ENCODE measurements at regions not wholly inside any gene's neighbourhood (a gene's known extent, or its start where the extent isn't known, plus 50 kb on each side); places are given as distances from the start of the nearest gene placed in this dataset.
"Not testable (repeated sequence)": the region's sequence is repeated elsewhere in the genome, so short reads cannot be mapped to it uniquely, and the experiment has no call there.

GRCh38 chr16:7866144-7866543, 533.5 kb downstream of the RBFOX1 start:
- H3K4me3 ChIP-seq (ENCODE audit: low read depth in 1 of 5, low read length in 5 of 5) = no peak overlapping the region
- no peak overlapping the region for H3K9ac ChIP-seq (ENCODE audit: low read length in 5 of 5)
- no peaks in the 10 kb centered on the region for H3K4me1 ChIP-seq (ENCODE audit: control insufficient read depth in 5 of 5, insufficient read depth in 5 of 5, low read length in 5 of 5)
- H3K27ac ChIP-seq (ENCODE audit: low read depth, low read length) = no peak overlapping the region
- peaks cover 0 to 3% (median 2%) of the 10 kb centered on the region in 5 donors for H3K9me3 ChIP-seq (ENCODE audit: control insufficient read depth in 5 of 5, low read length in 5 of 5)
- H3K27me3 ChIP-seq (ENCODE audit: control insufficient read depth in 5 of 5, insufficient read depth in 4 of 5, low read length in 5 of 5) = peaks cover 0 to 3% (median 0%) of the 10 kb centered on the region in 5 donors
- no peaks in the 10 kb centered on the region for H3K36me3 ChIP-seq (ENCODE audit: control insufficient read depth in 5 of 5, insufficient read depth in 5 of 5, low read length in 5 of 5)

GRCh38 chr16:7865393-7865792, 532.7 kb downstream of the RBFOX1 start:
- not testable (repeated sequence) for H3K36me3 ChIP-seq (ENCODE audit: control insufficient read depth in 5 of 5, insufficient read depth in 5 of 5, low read length in 5 of 5); H3K9me3 ChIP-seq (ENCODE audit: control insufficient read depth in 5 of 5, low read length in 5 of 5); H3K4me3 ChIP-seq (ENCODE audit: low read depth in 1 of 5, low read length in 5 of 5); H3K27ac ChIP-seq (ENCODE audit: low read depth, low read length); H3K27me3 ChIP-seq (ENCODE audit: control insufficient read depth in 5 of 5, insufficient read depth in 4 of 5, low read length in 5 of 5); H3K9ac ChIP-seq (ENCODE audit: low read length in 5 of 5); H3K4me1 ChIP-seq (ENCODE audit: control insufficient read depth in 5 of 5, insufficient read depth in 5 of 5, low read length in 5 of 5)

GRCh38 chr16:7861891-7862582, 529.4 kb downstream of the RBFOX1 start:
- H3K9ac ChIP-seq (ENCODE audit: low read length in 5 of 5) = no peak overlapping the region
- peaks cover 0 to 1% (median 0%) of the 10 kb centered on the region in 5 donors for H3K27me3 ChIP-seq (ENCODE audit: control insufficient read depth in 5 of 5, insufficient read depth in 4 of 5, low read length in 5 of 5)
- no peak overlapping the region for H3K4me3 ChIP-seq (ENCODE audit: low read depth in 1 of 5, low read length in 5 of 5)
- H3K9me3 ChIP-seq (ENCODE audit: control insufficient read depth in 5 of 5, low read length in 5 of 5) = peaks cover 0 to 4% (median 0%) of the 10 kb centered on the region in 5 donors
- H3K4me1 ChIP-seq (ENCODE audit: control insufficient read depth in 5 of 5, insufficient read depth in 5 of 5, low read length in 5 of 5) = no peaks in the 10 kb centered on the region
- no peaks in the 10 kb centered on the region for H3K36me3 ChIP-seq (ENCODE audit: control insufficient read depth in 5 of 5, insufficient read depth in 5 of 5, low read length in 5 of 5)
- no peak overlapping the region for H3K27ac ChIP-seq (ENCODE audit: low read depth, low read length)

GRCh38 chr16:7853197-7853596, 520.6 kb downstream of the RBFOX1 start:
- Histone ChIP-seq H3K27ac (ENCODE audit: low read depth, low read length) (no peak overlapping the region), H3K36me3 (ENCODE audit: control insufficient read depth in 5 of 5, insufficient read depth in 5 of 5, low read length in 5 of 5) (no peaks in the 10 kb centered on the region), H3K4me3 (ENCODE audit: low read depth in 1 of 5, low read length in 5 of 5) (no peak overlapping the region), H3K9ac (ENCODE audit: low read length in 5 of 5) (no peak overlapping the region), H3K27me3 (ENCODE audit: control insufficient read depth in 5 of 5, insufficient read depth in 4 of 5, low read length in 5 of 5) (no peaks in the 10 kb centered on the region), H3K9me3 (ENCODE audit: control insufficient read depth in 5 of 5, low read length in 5 of 5) (peaks cover 0 to 2% (median 0%) of the 10 kb centered on the region in 5 donors), H3K4me1 (ENCODE audit: control insufficient read depth in 5 of 5, insufficient read depth in 5 of 5, low read length in 5 of 5) (no peaks in the 10 kb centered on the region)

- H3K27me3 ChIP-seq (ENCODE audit: control insufficient read depth in 5 of 5, insufficient read depth in 4 of 5, low read length in 5 of 5) = no peaks in the 10 kb centered on the region
- H3K4me3 ChIP-seq (ENCODE audit: low read depth in 1 of 5, low read length in 5 of 5) = no peak overlapping the region
- no peak overlapping the region for H3K27ac ChIP-seq (ENCODE audit: low read depth, low read length)
- no peaks in the 10 kb centered on the region for H3K36me3 ChIP-seq (ENCODE audit: control insufficient read depth in 5 of 5, insufficient read depth in 5 of 5, low read length in 5 of 5)
- H3K9ac ChIP-seq (ENCODE audit: low read length in 5 of 5) = no peak overlapping the region
- peaks cover 0 to 4% (median 0%) of the 10 kb centered on the region in 5 donors for H3K9me3 ChIP-seq (ENCODE audit: control insufficient read depth in 5 of 5, low read length in 5 of 5)
- H3K4me1 ChIP-seq (ENCODE audit: control insufficient read depth in 5 of 5, insufficient read depth in 5 of 5, low read length in 5 of 5) = no peaks in the 10 kb centered on the region
Measured at GRCh38 chr16:7849841-7850240, 517.2 kb downstream of the RBFOX1 start.

GRCh38 chr16:7843261-7843660, 510.6 kb downstream of the RBFOX1 start:
- Histone ChIP-seq H3K36me3 (ENCODE audit: control insufficient read depth in 5 of 5, insufficient read depth in 5 of 5, low read length in 5 of 5) (no peaks in the 10 kb centered on the region), H3K9me3 (ENCODE audit: control insufficient read depth in 5 of 5, low read length in 5 of 5) (peaks cover 0 to 4% (median 0%) of the 10 kb centered on the region in 5 donors), H3K9ac (ENCODE audit: low read length in 5 of 5) (no peak overlapping the region), H3K4me3 (ENCODE audit: low read depth in 1 of 5, low read length in 5 of 5) (no peak overlapping the region), H3K27ac (ENCODE audit: low read depth, low read length) (no peak overlapping the region), H3K4me1 (ENCODE audit: control insufficient read depth in 5 of 5, insufficient read depth in 5 of 5, low read length in 5 of 5) (no peaks in the 10 kb centered on the region), H3K27me3 (ENCODE audit: control insufficient read depth in 5 of 5, insufficient read depth in 4 of 5, low read length in 5 of 5) (no peaks in the 10 kb centered on the region)

GRCh38 chr16:7839568-7839967, 506.9 kb downstream of the RBFOX1 start:
- H3K4me1 ChIP-seq (ENCODE audit: control insufficient read depth in 5 of 5, insufficient read depth in 5 of 5, low read length in 5 of 5) = no peaks in the 10 kb centered on the region
- H3K36me3 ChIP-seq (ENCODE audit: control insufficient read depth in 5 of 5, insufficient read depth in 5 of 5, low read length in 5 of 5) = no peaks in the 10 kb centered on the region
- no peaks in the 10 kb centered on the region for H3K27me3 ChIP-seq (ENCODE audit: control insufficient read depth in 5 of 5, insufficient read depth in 4 of 5, low read length in 5 of 5)
- H3K9ac ChIP-seq (ENCODE audit: low read length in 5 of 5) = no peak overlapping the region
- H3K4me3 ChIP-seq (ENCODE audit: low read depth in 1 of 5, low read length in 5 of 5) = no peak overlapping the region
- H3K27ac ChIP-seq (ENCODE audit: low read depth, low read length) = no peak overlapping the region
- peaks cover 0 to 4% (median 0%) of the 10 kb centered on the region in 5 donors for H3K9me3 ChIP-seq (ENCODE audit: control insufficient read depth in 5 of 5, low read length in 5 of 5)

GRCh38 chr16:7834771-7835431, 502.3 kb downstream of the RBFOX1 start:
- H3K9ac ChIP-seq (ENCODE audit: low read length in 5 of 5) = no peak overlapping the region
- no peaks in the 10 kb centered on the region for H3K27me3 ChIP-seq (ENCODE audit: control insufficient read depth in 5 of 5, insufficient read depth in 4 of 5, low read length in 5 of 5)
- H3K4me3 ChIP-seq (ENCODE audit: low read depth in 1 of 5, low read length in 5 of 5) = no peak overlapping the region
- H3K4me1 ChIP-seq (ENCODE audit: control insufficient read depth in 5 of 5, insufficient read depth in 5 of 5, low read length in 5 of 5) = no peaks in the 10 kb centered on the region
- no peak overlapping the region for H3K27ac ChIP-seq (ENCODE audit: low read depth, low read length)
- peaks cover 0 to under 1% (median 0%) of the 10 kb centered on the region in 5 donors for H3K9me3 ChIP-seq (ENCODE audit: control insufficient read depth in 5 of 5, low read length in 5 of 5)
- no peaks in the 10 kb centered on the region for H3K36me3 ChIP-seq (ENCODE audit: control insufficient read depth in 5 of 5, insufficient read depth in 5 of 5, low read length in 5 of 5)

- H3K36me3 ChIP-seq (ENCODE audit: control insufficient read depth in 5 of 5, insufficient read depth in 5 of 5, low read length in 5 of 5) = no peaks in the 10 kb centered on the region
- H3K9ac ChIP-seq (ENCODE audit: low read length in 5 of 5) = no peak overlapping the region
- no peak overlapping the region for H3K27ac ChIP-seq (ENCODE audit: low read depth, low read length)
- H3K9me3 ChIP-seq (ENCODE audit: control insufficient read depth in 5 of 5, low read length in 5 of 5) = no peaks in the 10 kb centered on the region
- no peaks in the 10 kb centered on the region for H3K4me1 ChIP-seq (ENCODE audit: control insufficient read depth in 5 of 5, insufficient read depth in 5 of 5, low read length in 5 of 5)
- H3K4me3 ChIP-seq (ENCODE audit: low read depth in 1 of 5, low read length in 5 of 5) = no peak overlapping the region
- no peaks in the 10 kb centered on the region for H3K27me3 ChIP-seq (ENCODE audit: control insufficient read depth in 5 of 5, insufficient read depth in 4 of 5, low read length in 5 of 5)
Measured at GRCh38 chr16:7820816-7821215, 488.2 kb downstream of the RBFOX1 start.

- Histone ChIP-seq H3K9ac (ENCODE audit: low read length in 5 of 5) (no peak overlapping the region), H3K4me3 (ENCODE audit: low read depth in 1 of 5, low read length in 5 of 5) (no peak overlapping the region)
Measured at GRCh38 chr16:7805686-7806396, 473.2 kb downstream of the RBFOX1 start.

More at GRCh38 chr16:7805686-7806396, 473.2 kb downstream of the RBFOX1 start:
- H3K27me3 ChIP-seq (ENCODE audit: control insufficient read depth in 5 of 5, insufficient read depth in 4 of 5, low read length in 5 of 5) = no peaks in the 10 kb centered on the region
- no peaks in the 10 kb centered on the region for H3K36me3 ChIP-seq (ENCODE audit: control insufficient read depth in 5 of 5, insufficient read depth in 5 of 5, low read length in 5 of 5)
- H3K27ac ChIP-seq (ENCODE audit: low read depth, low read length) = no peak overlapping the region
- H3K9me3 ChIP-seq (ENCODE audit: control insufficient read depth in 5 of 5, low read length in 5 of 5) = no peaks in the 10 kb centered on the region
- no peaks in the 10 kb centered on the region for H3K4me1 ChIP-seq (ENCODE audit: control insufficient read depth in 5 of 5, insufficient read depth in 5 of 5, low read length in 5 of 5)

All from subcutaneous abdominal adipose tissue (tissue), 5 donors.